Medulla oblongata (tissue), 1 donor: ENCODE measurements at regions not wholly inside any gene's neighbourhood (a gene's known extent, or its start where the extent isn't known, plus 50 kb on each side); places are given as distances from the start of the nearest gene placed in this dataset.
A peak's percentile ranks its signal among the peaks of the same experiment; 100 is the strongest.

ENCODE experiments used
- DNase-seq: peaks from one replicate; pipeline ENCODE4 v3.0.0-alpha.2; 2015; ENCODE audit errors: extremely low spot score

DNA sequence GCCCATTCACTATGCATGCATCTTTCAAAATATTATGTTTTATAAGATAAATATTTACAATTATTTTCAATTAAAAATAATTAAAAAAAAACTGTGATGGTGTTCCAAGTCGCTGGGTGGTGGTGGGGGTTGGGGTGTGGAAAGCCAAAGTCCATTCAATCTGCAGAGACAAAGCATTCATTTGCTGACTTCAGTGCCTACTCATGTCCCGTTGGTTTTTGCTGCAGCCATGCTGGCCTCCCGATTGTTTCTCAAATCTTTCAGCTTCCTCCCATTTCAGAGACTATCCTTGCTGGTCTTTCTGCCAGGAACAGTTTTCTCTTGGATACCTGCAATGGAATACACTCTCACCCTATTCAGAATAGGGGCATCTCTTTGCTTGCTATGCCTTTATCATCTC is 331.5 kb upstream of the NOVA1 start:
- DNase-seq, result no peak

DNA sequence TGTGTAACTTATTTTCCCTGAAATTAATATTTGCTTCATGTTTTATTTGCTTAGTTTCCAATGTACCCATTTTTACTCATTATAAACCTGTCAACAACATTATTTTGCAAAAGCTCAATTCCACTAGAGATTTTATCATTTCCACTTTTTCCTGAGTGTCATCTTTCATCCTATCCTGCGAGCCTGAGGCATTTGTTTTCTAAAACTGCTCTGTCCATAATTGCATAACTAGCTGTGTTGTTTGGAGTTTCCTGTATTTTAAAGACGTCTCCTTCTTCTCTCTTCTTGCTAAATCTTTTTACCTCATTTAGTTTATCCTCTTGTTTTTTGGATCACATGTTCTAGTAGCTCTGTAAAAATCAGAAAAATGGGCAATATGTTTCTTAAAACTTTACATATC is 332.7 kb upstream of the NOVA1 start:
- DNase-seq, result no peak

DNA sequence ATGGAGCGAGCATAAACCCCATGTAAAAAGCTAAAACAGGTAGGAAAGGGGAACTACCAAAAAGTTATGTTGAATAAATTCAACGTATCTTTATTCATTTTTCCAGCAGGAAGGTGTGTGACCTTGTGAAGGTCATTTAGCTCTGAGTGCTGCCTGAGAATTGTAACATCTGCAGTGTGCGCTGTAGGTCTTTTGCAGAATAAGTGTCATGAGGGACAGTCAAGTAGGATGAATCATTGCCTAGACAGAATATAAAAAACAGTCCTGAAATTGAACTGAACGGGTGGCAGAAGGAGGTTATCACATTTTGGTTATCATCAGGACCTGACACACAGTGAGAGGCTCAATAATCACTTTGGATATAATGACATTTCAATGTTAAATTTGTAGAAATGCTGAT is 334.8 kb upstream of the NOVA1 start:
- no peak for DNase-seq

DNA sequence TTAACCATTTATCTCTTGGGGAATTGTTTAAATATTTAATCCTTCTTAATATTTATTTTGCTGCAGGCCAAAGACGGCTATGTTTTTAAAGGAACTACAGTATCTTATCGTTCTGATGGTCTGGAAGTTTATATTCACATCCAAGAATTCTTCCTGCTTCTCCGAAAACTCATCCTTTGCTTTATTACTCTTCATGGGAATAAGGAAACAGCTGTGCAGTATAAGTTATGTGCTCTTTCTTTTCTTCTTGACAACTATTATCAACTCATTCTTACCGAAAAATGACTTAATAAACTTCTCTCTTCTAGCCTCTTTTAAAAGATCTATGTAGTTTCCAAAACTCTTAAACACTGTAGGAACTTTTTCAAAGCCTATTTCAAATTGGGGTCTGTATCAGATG is 335.6 kb upstream of the NOVA1 start:
- DNase-seq, result no peak

DNA sequence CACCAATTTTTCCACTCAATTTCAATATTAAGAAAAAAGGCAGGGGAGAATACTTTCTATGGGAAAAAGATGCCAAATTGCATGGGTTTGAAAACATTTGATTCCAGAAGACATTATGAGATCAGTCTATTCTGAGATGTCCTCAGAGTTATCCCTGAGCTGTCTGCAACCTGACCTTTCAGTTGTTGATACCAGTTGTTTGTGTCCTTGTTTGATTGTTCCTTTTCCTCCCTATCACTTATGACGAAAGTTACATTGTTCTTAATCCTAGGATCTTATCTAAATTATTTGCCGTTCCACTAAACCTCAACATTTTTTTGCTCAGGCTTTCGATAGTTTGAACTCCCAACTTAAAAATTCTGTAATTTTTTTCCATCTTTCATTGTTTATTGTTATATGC is 336.3 kb upstream of the NOVA1 start:
- no peak for DNase-seq

DNA sequence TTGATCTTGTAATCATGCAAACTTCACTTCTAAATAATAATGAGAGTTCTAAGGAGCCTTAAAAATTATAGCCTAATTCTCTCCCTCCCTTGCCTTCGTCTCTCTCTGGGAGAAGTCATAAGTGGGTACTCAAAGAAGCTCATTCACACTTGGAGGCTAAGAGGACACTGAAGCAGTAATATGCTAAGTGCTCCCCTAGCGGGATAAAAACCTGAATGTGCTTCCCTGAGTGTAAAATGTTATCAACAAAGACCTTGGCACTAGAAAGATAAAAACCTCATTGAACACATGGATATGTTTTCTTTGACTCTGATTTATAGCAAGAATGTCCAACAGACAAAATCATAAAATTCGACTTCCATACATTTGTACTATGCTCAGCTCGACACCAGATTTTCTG is 337.9 kb upstream of the NOVA1 start:
- no peak for DNase-seq

DNA sequence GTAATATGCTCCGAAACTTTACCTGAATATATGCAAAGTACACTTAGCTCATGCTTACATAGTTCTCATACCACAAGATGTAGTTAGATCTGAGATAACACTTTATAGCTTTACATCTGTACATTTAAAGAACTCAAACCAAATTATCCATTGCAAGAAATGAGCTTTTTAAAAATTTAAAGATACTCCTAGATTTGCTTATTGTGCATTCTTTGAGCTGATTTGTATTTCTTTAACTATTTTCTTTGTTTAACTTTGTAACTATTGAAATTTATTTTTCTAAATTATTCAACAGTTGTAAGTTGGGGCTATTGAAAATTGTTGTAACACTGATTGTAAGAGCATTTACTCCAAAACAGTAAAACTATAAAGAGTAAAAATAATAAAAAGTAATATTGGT is 340.2 kb upstream of the NOVA1 start:
- DNase-seq, result no peak

DNA sequence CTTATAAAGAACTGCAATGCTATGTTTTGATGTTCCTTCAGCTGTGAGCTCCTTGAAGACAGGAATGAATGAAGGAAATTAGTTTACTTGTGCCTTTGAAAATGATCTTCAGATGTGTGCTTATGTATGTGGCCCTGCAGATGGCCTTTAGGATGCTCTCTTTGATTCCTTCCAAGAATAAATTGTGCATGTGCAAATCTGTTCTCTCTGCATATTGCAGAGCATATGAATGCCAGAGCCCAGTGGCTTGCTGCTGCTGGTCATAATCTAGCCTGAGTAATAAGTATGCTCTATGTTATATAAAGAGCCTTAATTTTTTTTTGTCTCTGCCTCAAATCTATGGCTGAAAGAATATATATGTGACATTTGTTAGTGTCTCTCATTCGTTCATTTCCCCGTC is 341.9 kb upstream of the NOVA1 start:
- DNase-seq, result no peak

DNA sequence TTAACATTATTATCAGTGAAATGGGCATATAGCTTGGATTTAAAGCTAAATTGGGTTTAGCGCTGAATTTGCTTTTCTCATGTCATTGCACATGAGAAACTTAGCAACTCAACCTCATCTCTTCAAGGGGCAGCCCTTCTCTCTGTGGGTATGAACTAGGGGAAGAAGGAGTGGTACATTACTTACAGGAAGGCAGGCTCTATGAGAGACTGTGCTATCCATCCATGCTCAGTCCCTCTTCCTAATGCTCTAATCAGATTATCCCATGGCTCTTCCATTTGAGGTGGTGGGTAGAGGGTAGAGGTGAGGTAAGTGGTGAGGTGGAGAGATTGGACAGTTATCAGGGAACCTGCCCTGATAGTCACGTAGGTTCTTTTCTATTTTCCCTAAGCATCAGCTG is 343.7 kb upstream of the NOVA1 start:
- no peak for DNase-seq

DNA sequence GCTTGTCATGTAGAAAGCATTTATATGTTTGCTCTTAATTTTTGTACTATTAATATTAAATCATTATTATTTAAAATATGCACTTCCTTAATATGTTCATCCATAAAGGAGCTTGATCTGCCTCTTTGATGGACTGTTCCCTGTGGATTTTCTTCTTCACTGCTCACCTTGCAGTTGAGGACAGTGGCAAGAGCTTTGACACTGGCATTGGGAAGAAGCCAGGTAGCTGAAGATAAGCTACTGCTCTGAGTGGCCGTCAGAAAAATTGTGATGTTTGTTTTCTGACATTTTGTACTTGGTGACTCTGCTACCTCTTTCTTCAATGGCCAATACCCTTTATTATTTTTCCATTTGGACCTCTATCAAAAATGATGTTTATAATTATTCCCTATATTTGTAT is 349.4 kb upstream of the NOVA1 start:
- no peak for DNase-seq

DNA sequence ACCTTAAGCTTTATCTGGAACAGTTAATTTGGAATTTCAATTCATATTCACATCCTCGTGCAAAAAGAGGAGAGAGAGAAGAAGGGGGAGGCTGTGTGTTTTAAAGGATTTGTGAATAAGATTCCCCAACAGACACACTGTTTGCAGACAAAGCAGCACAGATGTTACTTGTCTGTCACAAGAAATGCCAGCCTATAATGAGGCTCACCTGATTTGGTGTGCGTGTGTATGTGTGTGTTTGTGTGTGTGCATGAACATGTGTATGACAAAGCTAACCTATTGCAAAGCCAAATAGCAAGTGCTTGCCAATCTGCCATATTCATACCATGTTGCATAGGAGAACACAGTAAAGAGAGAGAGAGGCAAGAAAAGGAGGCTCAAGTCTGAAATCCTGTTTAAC is 361.6 kb upstream of the NOVA1 start:
- no peak for DNase-seq

DNA sequence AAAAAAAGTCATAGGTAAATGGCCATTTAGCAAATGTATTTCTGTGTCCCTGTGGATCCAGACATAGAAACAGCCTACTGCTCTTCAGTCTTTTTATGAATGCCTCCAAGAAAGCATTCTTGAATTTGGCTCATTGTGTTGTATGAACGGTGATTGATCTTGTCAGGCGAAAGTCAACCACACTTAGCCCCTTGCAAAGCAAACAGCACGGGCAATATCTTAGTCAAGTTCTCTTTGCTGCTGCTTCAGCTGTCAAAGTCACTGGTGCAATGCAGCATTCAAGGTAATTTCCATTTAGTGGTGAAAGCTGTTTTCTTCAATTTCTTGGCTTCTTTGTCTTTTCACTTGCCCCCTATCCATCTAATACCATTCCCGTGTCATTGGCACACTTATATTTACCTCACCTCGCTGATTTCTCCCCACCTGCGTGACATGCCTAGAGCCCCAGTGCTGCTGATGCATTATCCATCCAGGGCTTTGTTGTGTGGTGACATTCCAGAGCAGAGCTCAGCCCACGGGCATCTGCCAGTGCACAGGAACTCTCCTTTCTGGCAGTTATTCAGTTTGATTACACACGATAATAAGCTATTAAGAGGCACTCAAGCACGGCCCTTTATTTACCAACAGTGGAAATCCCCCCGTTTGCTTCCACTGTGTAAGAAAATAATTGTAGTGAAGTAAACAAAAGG is 362.3 kb upstream of the NOVA1 start:
- DNase-seq, result no peak

DNA sequence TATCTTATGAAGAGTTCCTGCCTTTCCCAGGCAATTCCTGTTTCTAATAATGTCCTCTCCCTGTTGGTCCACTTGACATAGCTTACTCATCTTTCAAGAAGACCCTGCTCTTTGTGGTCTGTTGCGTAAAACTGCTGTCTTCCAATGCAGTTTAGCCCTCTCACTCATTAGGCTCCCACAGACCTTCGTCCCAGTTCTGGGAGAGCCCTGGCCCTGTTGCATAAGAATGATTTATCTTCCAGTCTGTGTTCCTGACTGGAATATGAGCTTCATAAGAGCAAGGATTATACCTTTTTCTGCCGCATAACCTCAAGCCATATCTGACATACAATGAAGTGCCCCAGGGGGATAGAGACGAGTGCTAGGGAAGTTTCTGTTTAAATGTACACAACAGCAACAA is 365.9 kb upstream of the NOVA1 start:
- no peak for DNase-seq

DNA sequence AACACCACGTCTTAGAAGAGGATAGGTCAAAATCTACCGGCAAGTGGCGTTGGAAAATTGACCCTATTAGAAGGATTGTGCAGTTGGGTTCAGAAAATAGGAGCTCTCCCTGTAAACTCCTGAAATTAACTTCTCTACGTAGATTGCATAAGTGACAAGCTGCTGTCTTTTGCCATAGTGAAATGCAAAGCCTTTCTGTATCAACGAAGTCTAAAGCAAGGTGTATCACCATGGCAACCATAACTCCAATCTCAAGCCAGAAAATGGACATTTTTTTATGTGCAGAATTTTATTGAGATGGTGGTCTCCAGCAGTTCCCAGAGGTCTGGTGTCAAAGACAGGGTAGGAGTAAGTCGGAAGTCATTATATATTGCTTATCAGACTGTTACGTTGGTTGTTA is 367.7 kb upstream of the NOVA1 start:
- DNase-seq, result no peak

DNA sequence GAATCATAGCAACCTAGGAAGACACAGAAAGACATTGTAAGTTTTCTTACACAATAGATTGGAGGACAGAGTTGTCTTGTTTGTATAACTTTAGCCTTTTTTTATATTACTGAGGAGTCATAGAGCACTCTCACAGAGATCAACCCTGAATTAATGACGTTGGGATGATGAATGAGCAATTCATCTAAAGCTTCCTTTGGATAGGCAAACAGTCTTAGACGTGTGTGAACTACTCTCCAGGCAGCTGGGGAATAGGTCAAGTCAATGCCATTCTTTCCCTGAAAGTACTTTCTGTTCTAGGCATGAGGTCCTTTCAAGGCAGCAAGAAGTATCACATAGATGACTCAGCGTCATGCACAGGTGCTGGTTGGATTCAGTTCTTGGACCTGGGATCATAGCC is 369.1 kb upstream of the NOVA1 start:
- peak; percentile 53 for DNase-seq

DNA sequence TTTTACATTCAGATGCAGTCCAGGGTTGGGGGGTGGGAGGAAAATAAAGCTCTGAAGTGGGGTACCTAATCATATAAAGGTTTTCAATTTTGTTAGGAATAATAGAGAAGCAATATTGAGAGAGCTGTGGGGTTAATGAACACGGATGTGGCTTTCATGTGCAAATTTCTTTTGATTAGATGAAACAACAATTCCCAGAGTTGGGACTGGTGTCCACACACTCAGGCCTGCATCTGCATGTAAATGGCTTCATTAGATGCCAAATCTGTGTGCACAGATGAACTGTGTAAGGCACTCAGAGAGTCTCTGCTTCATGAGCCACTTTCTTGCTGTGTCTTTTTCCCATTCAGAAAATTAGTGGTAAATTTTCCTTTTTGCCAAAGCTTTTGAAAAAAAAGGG is 377.1 kb upstream of the NOVA1 start:
- DNase-seq, result peak; percentile 17

DNA sequence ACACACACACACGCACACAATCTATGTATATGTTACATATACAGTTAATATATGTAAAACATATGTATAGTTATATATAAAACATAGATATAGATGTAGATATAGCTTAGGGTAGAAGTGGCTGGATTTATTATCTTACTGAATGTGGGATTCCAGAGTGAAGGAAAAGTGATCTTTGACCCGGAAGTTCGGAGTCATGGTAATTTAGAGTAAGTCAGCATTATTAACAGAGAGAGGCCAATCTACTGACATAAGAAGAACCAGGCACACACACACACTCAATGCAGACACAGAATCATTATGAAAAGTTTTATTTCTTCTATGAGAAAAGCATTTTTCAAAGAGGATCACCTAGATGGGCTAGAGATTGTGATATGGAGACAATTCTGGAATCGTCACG is 384.2 kb upstream of the NOVA1 start:
- no peak for DNase-seq

DNA sequence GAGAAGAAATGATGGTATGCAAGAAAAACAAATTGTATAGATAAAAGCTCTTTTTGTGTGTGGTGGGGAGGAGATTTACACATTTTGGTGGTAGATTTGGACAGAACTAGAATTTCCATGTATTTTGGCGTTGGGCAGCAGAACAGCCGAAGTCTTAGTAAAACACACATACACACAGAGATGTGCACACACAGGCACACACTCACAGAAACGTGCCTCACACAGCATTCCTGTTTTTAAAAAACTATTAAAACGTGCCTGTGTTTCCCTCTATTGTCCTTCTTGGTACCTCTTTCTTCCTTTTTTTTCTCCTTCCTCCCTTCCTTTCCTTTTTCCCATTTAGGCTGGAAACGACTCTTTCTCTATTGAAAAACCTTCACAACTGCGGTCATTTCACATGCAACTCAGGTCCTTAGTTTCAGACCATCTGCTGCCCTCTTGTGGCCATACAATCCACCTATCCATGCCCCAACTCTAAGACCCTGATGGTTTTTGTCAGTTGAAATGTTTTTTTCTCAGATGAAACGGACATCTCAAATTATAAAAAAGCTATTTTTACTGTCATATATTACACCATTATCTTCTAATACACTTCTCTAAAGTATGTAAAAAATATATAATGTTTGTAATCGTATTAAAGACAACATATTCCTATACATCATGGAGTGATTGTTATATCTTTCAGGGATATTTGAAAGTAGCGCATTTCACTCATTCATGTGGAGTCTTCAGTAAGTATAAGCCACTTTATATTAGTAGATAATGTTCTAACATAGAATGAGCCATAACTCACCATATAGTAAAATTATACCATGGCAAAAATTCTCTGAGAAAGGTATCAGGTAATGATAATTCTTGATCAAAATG is 386.7 kb upstream of the NOVA1 start:
- peak; percentile 91 for DNase-seq

DNA sequence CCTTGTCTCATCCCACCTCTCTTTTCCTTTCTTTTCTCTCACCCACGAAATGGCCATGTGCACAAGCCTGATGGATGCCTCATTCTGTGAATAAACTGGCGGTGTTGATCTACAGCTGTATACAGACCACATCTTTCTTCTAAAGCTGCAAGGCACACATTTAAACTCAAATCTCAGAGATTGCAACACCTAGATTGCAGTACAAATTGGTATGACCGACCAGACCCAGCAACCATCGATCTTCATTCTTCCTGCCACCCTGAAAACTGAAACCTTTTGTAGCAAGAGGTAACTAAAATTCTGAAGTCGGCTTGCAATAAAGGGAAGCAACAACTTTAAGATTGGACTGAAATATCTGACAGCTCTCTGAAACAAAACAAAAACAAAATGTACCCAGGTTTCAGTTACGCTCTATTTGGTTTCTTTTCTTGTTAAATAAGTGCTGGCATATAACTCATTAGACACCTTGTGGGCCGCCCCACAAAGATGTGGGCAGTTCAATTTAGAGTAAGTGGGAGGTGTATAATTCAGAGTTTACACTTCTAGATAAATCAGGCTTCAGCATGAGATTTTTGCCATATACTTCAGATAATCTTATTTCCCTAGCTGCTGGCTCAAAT is 390.0 kb upstream of the NOVA1 start:
- DNase-seq, result peak; percentile 6

DNA sequence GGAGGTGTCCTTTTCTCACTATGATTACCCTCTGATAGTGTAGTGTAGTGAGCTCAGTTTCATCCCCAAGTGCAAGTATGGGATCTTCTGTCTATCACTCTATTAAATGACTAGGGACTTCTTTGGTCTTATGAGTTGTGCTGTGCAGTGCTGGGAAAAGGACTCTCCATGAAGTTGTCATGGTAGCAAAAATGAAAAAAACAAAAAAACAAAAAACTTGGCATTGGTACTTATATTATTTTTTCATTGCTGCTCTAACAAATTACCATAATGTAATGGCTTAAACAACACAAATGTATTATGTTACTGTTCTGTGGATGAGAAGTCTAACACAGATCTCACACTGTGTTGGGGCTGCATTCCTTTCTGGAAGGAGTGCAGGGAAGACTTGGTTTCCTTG is 393.1 kb upstream of the NOVA1 start:
- no peak for DNase-seq

DNA sequence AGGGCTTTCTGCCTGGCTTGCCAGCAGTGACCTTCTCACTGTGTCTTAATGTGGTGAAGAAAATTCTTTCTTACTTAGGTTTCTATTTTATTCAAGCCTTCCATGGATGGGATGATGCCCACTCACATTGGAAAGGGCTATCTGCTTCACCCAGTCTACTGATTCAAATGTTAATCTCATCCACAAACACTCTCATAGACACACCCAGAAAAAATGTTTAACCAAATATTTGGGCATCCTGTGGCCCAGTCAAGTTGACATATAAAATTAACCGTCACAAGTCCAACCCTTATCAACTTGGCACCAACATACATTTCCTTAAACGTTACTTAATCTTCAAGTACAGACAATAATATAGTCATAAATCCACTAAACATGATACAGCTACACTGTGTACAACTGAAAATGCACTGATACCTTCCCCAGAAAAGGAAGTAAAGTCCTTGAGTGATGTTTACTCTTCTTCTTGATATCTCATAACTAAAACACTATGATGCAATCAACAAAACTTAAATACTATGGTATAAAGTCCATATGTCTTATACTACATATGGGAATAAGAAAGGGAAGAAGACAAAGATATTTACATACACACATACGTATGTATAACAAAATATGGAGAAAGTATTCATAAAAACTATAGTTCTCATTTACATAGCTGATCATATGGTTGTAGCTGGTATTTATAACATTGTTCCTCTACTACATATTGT is 394.7 kb upstream of the NOVA1 start:
- DNase-seq, result no peak

DNA sequence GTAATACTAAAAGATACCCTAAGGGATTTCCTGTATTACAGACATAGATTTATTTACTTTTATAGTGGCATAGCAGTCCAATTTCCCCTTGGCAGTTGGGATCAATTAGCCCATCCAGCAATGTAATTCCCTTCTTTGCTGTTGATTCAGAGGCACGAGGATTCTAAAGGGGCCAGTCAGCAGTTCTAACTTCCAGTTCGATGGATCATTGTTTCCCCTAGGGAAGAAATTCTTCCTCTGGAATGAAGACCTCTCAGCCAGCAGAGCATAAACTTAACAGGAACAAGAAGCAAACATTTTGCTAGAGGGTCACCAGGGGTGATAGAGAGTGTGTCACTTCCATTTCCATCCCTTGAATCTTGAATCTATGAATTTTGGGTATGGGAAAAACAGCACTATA is 395.7 kb upstream of the NOVA1 start:
- no peak for DNase-seq
